ENCODE measurements at regions not wholly inside any gene's neighbourhood (a gene's known extent, or its start where the extent isn't known, plus 50 kb on each side); places are given as distances from the start of the nearest gene placed in this dataset.

DNA sequence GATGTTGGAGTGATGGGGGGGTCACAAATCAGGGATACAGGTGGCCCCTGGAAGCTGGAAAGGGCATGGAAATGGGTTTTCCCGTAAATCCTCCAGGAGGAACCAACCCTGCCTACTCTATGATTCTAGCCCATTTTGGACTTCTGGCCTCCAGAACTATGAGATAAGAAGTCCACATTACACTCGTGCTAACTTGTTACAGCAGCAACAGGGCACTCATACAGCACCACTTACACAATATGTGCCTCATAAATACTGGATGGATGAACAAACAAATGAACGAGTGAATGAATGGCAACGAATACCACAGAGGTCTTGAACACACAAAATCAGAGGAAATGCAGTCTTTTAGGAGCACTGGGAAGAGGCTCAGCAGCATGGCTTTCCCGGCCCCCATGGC, 531.3 kb downstream of the NPHP4 start:
- Histone ChIP-seq H3K9ac (ENCODE audit: insufficient read depth, low read length, poor library complexity, severe bottlenecking) (no peak overlapping the region), H3K79me2 (ENCODE audit: insufficient read depth, low read length) (no peaks in the 10 kb centered on the region), H3K4me2 (replicated peaks; ENCODE audit: extremely low read depth, low read length, poor library complexity, severe bottlenecking) (no peak overlapping the region), H3K27ac (ENCODE audit: low read depth in 1 of 2, low read length in 2 of 2) (no peak overlapping the region), H3K4me1 (ENCODE audit: control insufficient read depth in 1 of 2, insufficient read depth in 2 of 2, low read length in 2 of 2) (no peaks in the 10 kb centered on the region), H2AFZ (ENCODE audit: insufficient read depth, low read depth, low read length, poor library complexity, severe bottlenecking) (no peak overlapping the region), H3K4me3 (replicated peaks in 1 of 3; ENCODE audit: low read depth in 2 of 3, low read length in 3 of 3) (no peak overlapping the region), H4K20me1 (ENCODE audit: insufficient read depth, low read length) (no peaks in the 10 kb centered on the region), H3K27me3 (ENCODE audit: control insufficient read depth in 2 of 2, insufficient read depth in 2 of 2, low read length in 2 of 2) (no peaks in the 10 kb centered on the region), H3K36me3 (replicated peaks in 1 of 2; ENCODE audit: control insufficient read depth in 1 of 2, insufficient read depth in 2 of 2, low read length in 2 of 2) (no peaks in the 10 kb centered on the region), H3K9me3 (replicated peaks in 1 of 2; ENCODE audit: control insufficient read depth in 1 of 2, insufficient read depth in 1 of 2, low read length in 2 of 2) (peaks cover 0 to 11% of the 10 kb centered on the region in 2 donors)
- no peaks in the 10 kb centered on the region for H3K36me3 Mint-ChIP-seq
- H3K9me3 Mint-ChIP-seq: peaks cover 0 to 12% (median 6%) of the 10 kb centered on the region in 7 donors
- H3K27ac Mint-ChIP-seq: no peak overlapping the region
- intact Hi-C loops (cut with micrococcal nuclease): no loop called here
- TF ChIP-seq, protein P1, sequence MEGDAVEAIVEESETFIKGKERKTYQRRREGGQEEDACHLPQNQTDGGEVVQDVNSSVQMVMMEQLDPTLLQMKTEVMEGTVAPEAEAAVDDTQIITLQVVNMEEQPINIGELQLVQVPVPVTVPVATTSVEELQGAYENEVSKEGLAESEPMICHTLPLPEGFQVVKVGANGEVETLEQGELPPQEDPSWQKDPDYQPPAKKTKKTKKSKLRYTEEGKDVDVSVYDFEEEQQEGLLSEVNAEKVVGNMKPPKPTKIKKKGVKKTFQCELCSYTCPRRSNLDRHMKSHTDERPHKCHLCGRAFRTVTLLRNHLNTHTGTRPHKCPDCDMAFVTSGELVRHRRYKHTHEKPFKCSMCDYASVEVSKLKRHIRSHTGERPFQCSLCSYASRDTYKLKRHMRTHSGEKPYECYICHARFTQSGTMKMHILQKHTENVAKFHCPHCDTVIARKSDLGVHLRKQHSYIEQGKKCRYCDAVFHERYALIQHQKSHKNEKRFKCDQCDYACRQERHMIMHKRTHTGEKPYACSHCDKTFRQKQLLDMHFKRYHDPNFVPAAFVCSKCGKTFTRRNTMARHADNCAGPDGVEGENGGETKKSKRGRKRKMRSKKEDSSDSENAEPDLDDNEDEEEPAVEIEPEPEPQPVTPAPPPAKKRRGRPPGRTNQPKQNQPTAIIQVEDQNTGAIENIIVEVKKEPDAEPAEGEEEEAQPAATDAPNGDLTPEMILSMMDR (IDR thresholded peaks at IDR 0.05): no peak
- H3K4me1 Mint-ChIP-seq: no peaks in the 10 kb centered on the region
- no peak overlapping the region for H3K4me3 Mint-ChIP-seq
- WGBS (ENCODE audit: insufficient coverage): 88% methylated on average over 4 of the region's 5 CpGs
- no peak for DNase-seq
- peaks cover 3 to 8% (median 8%) of the 10 kb centered on the region in 3 donors for H3K27me3 Mint-ChIP-seq (ENCODE audit: low read depth in 3 of 3)

DNA sequence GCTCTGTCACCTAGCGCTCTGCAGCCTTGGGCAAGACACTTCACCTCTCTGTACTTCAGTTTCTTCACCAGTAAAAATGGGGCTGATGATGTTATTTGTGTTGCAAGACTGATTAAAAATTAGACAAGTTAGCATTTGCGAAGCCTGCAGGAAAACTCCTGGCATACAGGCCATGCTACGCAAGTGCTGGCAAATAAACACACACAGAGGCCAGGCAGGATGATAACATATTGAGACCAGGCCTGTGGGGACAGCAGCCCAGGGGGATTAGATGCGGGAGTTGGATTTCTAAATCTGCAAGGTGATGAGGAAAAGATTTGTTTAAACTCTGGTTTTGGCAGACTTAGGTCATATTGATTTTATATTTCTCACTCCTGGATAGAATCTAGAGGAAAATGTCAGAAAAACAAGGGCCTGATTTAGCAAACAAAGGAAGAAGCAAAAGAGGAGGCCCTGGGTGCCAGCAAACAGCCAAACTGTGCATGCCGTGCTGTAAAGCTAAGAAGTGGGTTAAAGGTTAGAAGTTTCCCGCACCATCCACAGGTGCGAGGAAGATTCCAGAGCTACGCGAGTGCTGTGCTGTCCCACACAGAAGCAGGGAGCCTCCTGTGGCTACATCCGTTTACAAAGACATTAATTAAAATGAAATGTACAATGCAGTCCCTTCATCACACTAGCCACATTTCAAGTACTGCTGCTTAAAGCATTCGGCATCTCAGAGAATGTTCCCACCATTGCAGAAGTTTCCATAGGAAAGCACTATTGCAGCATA, 532.2 kb downstream of the NPHP4 start:
- no peaks in the 10 kb centered on the region for H3K4me1 Mint-ChIP-seq
- TF ChIP-seq, protein P1 (IDR thresholded peaks at IDR 0.05): no peak
- H3K9me3 ChIP-seq (replicated peaks in 1 of 2; ENCODE audit: control insufficient read depth in 1 of 2, insufficient read depth in 1 of 2, low read length in 2 of 2): peaks cover 0 to 11% of the 10 kb centered on the region in 2 donors
- H3K4me3 ChIP-seq (replicated peaks in 1 of 3; ENCODE audit: low read depth in 2 of 3, low read length in 3 of 3): no peak overlapping the region
- H3K9ac ChIP-seq (ENCODE audit: insufficient read depth, low read length, poor library complexity, severe bottlenecking): no peak overlapping the region
- H3K9me3 Mint-ChIP-seq: peaks cover 0 to 12% (median 4%) of the 10 kb centered on the region in 7 donors
- peaks cover 3 to 9% (median 6%) of the 10 kb centered on the region in 3 donors for H3K27me3 Mint-ChIP-seq (ENCODE audit: low read depth in 3 of 3)
- no peak overlapping the region for H3K27ac ChIP-seq (ENCODE audit: low read depth in 1 of 2, low read length in 2 of 2)
- H3K36me3 ChIP-seq (replicated peaks in 1 of 2; ENCODE audit: control insufficient read depth in 1 of 2, insufficient read depth in 2 of 2, low read length in 2 of 2): no peaks in the 10 kb centered on the region
- H3K27me3 ChIP-seq (ENCODE audit: control insufficient read depth in 2 of 2, insufficient read depth in 2 of 2, low read length in 2 of 2): no peaks in the 10 kb centered on the region
- no peak overlapping the region for H3K27ac Mint-ChIP-seq
- no peaks in the 10 kb centered on the region for H3K79me2 ChIP-seq (ENCODE audit: insufficient read depth, low read length)
- no peak overlapping the region for H3K4me2 ChIP-seq (replicated peaks; ENCODE audit: extremely low read depth, low read length, poor library complexity, severe bottlenecking)
- no peak overlapping the region for H2AFZ ChIP-seq (ENCODE audit: insufficient read depth, low read depth, low read length, poor library complexity, severe bottlenecking)
- WGBS (ENCODE audit: insufficient coverage): 87% methylated on average over 3 of the region's 11 CpGs
- no peaks in the 10 kb centered on the region for H3K4me1 ChIP-seq (ENCODE audit: control insufficient read depth in 1 of 2, insufficient read depth in 2 of 2, low read length in 2 of 2)
- H4K20me1 ChIP-seq (ENCODE audit: insufficient read depth, low read length): no peaks in the 10 kb centered on the region
- no peak for DNase-seq
- H3K36me3 Mint-ChIP-seq: no peaks in the 10 kb centered on the region
- intact Hi-C loops (cut with micrococcal nuclease): no loop called here
- no peak overlapping the region for H3K4me3 Mint-ChIP-seq
